T-cell (primary cell): ENCODE measurements at regions not wholly inside any gene's neighbourhood (a gene's known extent, or its start where the extent isn't known, plus 50 kb on each side); places are given as distances from the start of the nearest gene placed in this dataset.

Source experiments
- ATAC-seq, 4 experiments: fragments of 200-7000 bp in 3 of 4; fragments of 150-1000 bp in 1 of 4; cut with Tn5 transposase; replicated peaks in 1 of 4; 1 replicate in 3 of 4; 2 replicates in 1 of 4; pipeline ENCODE4 v1.10.0; 2021; ENCODE audit warnings: moderate library complexity in 3 of 4, mild to moderate bottlenecking in 2 of 4, moderate number of reproducible peaks in 1 of 4
- CTCF ChIA-PET, 2 donors: fragments of 300-600 bp; sonication (Branson Sonifier 250); formaldehyde crosslinking; loops; one replicate each; lab custom pipeline; 2022; ENCODE audit warnings: antibody characterized with exemption in 2 of 2; lab: Charles Lee
- POLR2A ChIA-PET, 2 donors: fragments of 300-600 bp; sonication (Branson Sonifier 250); formaldehyde crosslinking; loops; one replicate each; lab custom pipeline; 2022; ENCODE audit warnings: antibody characterized with exemption in 2 of 2; lab: Charles Lee
- DNase-seq, 35 experiments: peaks; one replicate each; pipeline versions ENCODE4 v3.0.0 to v3.0.0-alpha.2; 2013 to 2023
- H3K27ac ChIP-seq: one replicate; pipeline ENCODE4 v1.5.1; 2013; ENCODE audit warnings: low read length
- H3K27me3 ChIP-seq, 2 experiments: replicated peaks in 1 of 2; 1 replicate in 1 of 2; 2 replicates in 1 of 2; pipeline versions ENCODE4 v1.6.1 to v1.7.0; 2013; ENCODE audit warnings: low read length in 1 of 2, mixed read lengths in 1 of 2; ENCODE audit not compliant: control insufficient read depth in 2 of 2, insufficient read depth in 2 of 2; ENCODE audit errors: extremely low read depth in 1 of 2
- H3K36me3 ChIP-seq, 2 donors: 1 replicate in 1 of 2; 2 replicates in 1 of 2; pipeline versions ENCODE4 v1.6.1 to v1.7.0; 2013; ENCODE audit warnings: low read length in 1 of 2; ENCODE audit not compliant: control insufficient read depth in 2 of 2, insufficient read depth in 1 of 2; ENCODE audit errors: extremely low read depth in 1 of 2
- H3K4me1 ChIP-seq, 2 experiments: 1 replicate in 1 of 2; 2 replicates in 1 of 2; pipeline versions ENCODE4 v1.6.1 to v1.7.0; 2013; ENCODE audit warnings: low read length in 2 of 2, mixed read lengths in 1 of 2; ENCODE audit not compliant: insufficient read depth in 2 of 2, control insufficient read depth in 1 of 2; ENCODE audit errors: extremely low read depth in 1 of 2
- H3K4me3 ChIP-seq, 2 donors: 1 replicate in 1 of 2; 2 replicates in 1 of 2; pipeline versions ENCODE4 v1.5.1 to v1.7.0; 2013; ENCODE audit warnings: mild to moderate bottlenecking in 2 of 2, low read length in 1 of 2, moderate library complexity in 1 of 2; ENCODE audit not compliant: control insufficient read depth in 1 of 2; ENCODE audit errors: extremely low read depth in 1 of 2
- H3K9me3 ChIP-seq: 2 replicates; pipeline ENCODE4 v1.7.0; 2013
- H3K27ac Mint-ChIP-seq, 2 donors: one replicate each; pipeline ENCODE4 v1.8.0; 2020 to 2021; ENCODE audit warnings: mild to moderate bottlenecking in 2 of 2, mixed read lengths in 2 of 2
- H3K27me3 Mint-ChIP-seq, 2 donors: one replicate each; pipeline ENCODE4 v1.8.0; 2021 to 2022; ENCODE audit warnings: mixed read lengths in 2 of 2
- H3K36me3 Mint-ChIP-seq: one replicate; pipeline ENCODE4 v1.8.0; 2021; ENCODE audit warnings: mixed read lengths
- H3K4me1 Mint-ChIP-seq, 3 donors: one replicate each; pipeline ENCODE4 v1.8.0; 2020 to 2022; ENCODE audit warnings: mixed read lengths in 3 of 3, mild to moderate bottlenecking in 1 of 3
- H3K4me3 Mint-ChIP-seq, 3 donors: one replicate each; pipeline ENCODE4 v1.8.0; 2020 to 2022; ENCODE audit warnings: mild to moderate bottlenecking in 3 of 3, mixed read lengths in 3 of 3, moderate library complexity in 3 of 3
- H3K9me3 Mint-ChIP-seq, 3 donors: one replicate each; pipeline ENCODE4 v1.8.0; 2020 to 2022; ENCODE audit warnings: mixed read lengths in 3 of 3
- WGBS: methylation state at CpG from one replicate; pipeline ENCODE4 v1.1.5; 2013; ENCODE audit warnings: missing lambda C conversion rate; ENCODE audit not compliant: insufficient coverage; 5-methylcytosine and 5-hydroxymethylcytosine counted together

GRCh38 chr1:29638281-29638680 lies 402.0 kb downstream of the PTPRU start:
- Mint-ChIP-seq H3K4me1 (no peaks in the 10 kb centered on the region), H3K36me3 (no peaks in the 10 kb centered on the region), H3K27ac (no peak overlapping the region), H3K27me3 (peaks cover 10 to 23% of the 10 kb centered on the region in 2 donors), H3K9me3 (no peaks in the 10 kb centered on the region), H3K4me3 (no peak overlapping the region)
- Histone ChIP-seq H3K9me3 (no peaks in the 10 kb centered on the region), H3K36me3 (no peaks in the 10 kb centered on the region), H3K27ac (no peak overlapping the region), H3K27me3 (peaks cover 0 to 37% of the 10 kb centered on the region in 2 experiments), H3K4me3 (no peak overlapping the region), H3K4me1 (no peaks in the 10 kb centered on the region)
- DNase-seq (no peak), ATAC-seq (no peak)
- ChIA-PET POLR2A (no interaction called here), CTCF (no interaction called here)
- WGBS = 46% methylated on average over 2 of the region's 2 CpGs

- CTCF ChIA-PET = no interaction called here
- no peaks in the 10 kb centered on the region for H3K36me3 Mint-ChIP-seq
These were observed 400.6 kb downstream of the PTPRU start for GRCh38 chr1:29636936-29637335.

GRCh38 chr1:29635501-29636263 lies 399.4 kb downstream of the PTPRU start:
- no peaks in the 10 kb centered on the region for H3K9me3 ChIP-seq
- H3K4me3 ChIP-seq = no peak overlapping the region
- WGBS = 79% methylated on average over 10 of the region's 10 CpGs
- H3K27me3 ChIP-seq = peaks cover 0 to 40% of the 10 kb centered on the region in 2 experiments
- no peaks in the 10 kb centered on the region for H3K4me1 ChIP-seq
- H3K27ac ChIP-seq = no peak overlapping the region
- ChIA-PET POLR2A (no interaction called here), CTCF (no interaction called here)
- H3K27me3 Mint-ChIP-seq = peaks cover 17 to 27% of the 10 kb centered on the region in 2 donors
- H3K4me3 Mint-ChIP-seq = no peak overlapping the region
- DNase-seq (no peak), ATAC-seq (no peak)
- no peaks in the 10 kb centered on the region for H3K36me3 ChIP-seq
- no peaks in the 10 kb centered on the region for H3K4me1 Mint-ChIP-seq
- H3K27ac Mint-ChIP-seq = peak overlapping the region in 1 of 2 donors; percentile 39
- H3K9me3 Mint-ChIP-seq = no peaks in the 10 kb centered on the region
- no peaks in the 10 kb centered on the region for H3K36me3 Mint-ChIP-seq

More at GRCh38 chr1:29636936-29637335, 400.6 kb downstream of the PTPRU start:
- DNase-seq = no peak
- no peaks in the 10 kb centered on the region for H3K9me3 Mint-ChIP-seq
- no peak overlapping the region for H3K27ac Mint-ChIP-seq
- H3K4me3 ChIP-seq = no peak overlapping the region
- peaks cover 0 to 44% of the 10 kb centered on the region in 2 experiments for H3K27me3 ChIP-seq
- peaks cover 13 to 27% of the 10 kb centered on the region in 2 donors for H3K27me3 Mint-ChIP-seq
- no peaks in the 10 kb centered on the region for H3K36me3 ChIP-seq
- H3K9me3 ChIP-seq = no peaks in the 10 kb centered on the region
- H3K4me3 Mint-ChIP-seq = no peak overlapping the region
- H3K4me1 ChIP-seq = no peaks in the 10 kb centered on the region
- H3K27ac ChIP-seq = no peak overlapping the region
- H3K4me1 Mint-ChIP-seq = no peaks in the 10 kb centered on the region
- no peak for ATAC-seq
- POLR2A ChIA-PET = no interaction called here

- CTCF ChIA-PET = no interaction called here
- Mint-ChIP-seq H3K36me3 (no peaks in the 10 kb centered on the region), H3K27me3 (peaks cover 17 to 30% of the 10 kb centered on the region in 2 donors), H3K4me1 (no peaks in the 10 kb centered on the region), H3K27ac (no peak overlapping the region), H3K9me3 (no peaks in the 10 kb centered on the region), H3K4me3 (no peak overlapping the region)
- DNase-seq (no peak), ATAC-seq (no peak)
- H3K4me1 ChIP-seq = no peaks in the 10 kb centered on the region
- no peak overlapping the region for H3K4me3 ChIP-seq
- H3K36me3 ChIP-seq = no peaks in the 10 kb centered on the region
- no peak overlapping the region for H3K27ac ChIP-seq
- 68% methylated on average over 4 of the region's 7 CpGs for WGBS
- H3K27me3 ChIP-seq = peaks cover 0 to 31% of the 10 kb centered on the region in 2 experiments
- H3K9me3 ChIP-seq = no peaks in the 10 kb centered on the region
- POLR2A ChIA-PET = no interaction called here
These were observed 398.5 kb downstream of the PTPRU start for GRCh38 chr1:29634746-29635335.

- H3K27me3 ChIP-seq = peaks cover 0 to 29% of the 10 kb centered on the region in 2 experiments
- H3K9me3 ChIP-seq = no peaks in the 10 kb centered on the region
- no peak overlapping the region for H3K4me3 ChIP-seq
- no peak overlapping the region for H3K4me3 Mint-ChIP-seq
- H3K27me3 Mint-ChIP-seq = peaks cover 17 to 30% of the 10 kb centered on the region in 2 donors
- POLR2A ChIA-PET = no interaction called here
- no peaks in the 10 kb centered on the region for H3K36me3 ChIP-seq
- no CpG with 5 or more reads among the region's 5 CpGs for WGBS
- H3K4me1 ChIP-seq = no peaks in the 10 kb centered on the region
- ATAC-seq (no peak), DNase-seq (no peak)
- H3K9me3 Mint-ChIP-seq = no peaks in the 10 kb centered on the region
- H3K36me3 Mint-ChIP-seq = no peaks in the 10 kb centered on the region
- no peaks in the 10 kb centered on the region for H3K4me1 Mint-ChIP-seq
- no peak overlapping the region for H3K27ac ChIP-seq
- H3K27ac Mint-ChIP-seq = no peak overlapping the region
- CTCF ChIA-PET = no interaction called here
These were observed 398.0 kb downstream of the PTPRU start for GRCh38 chr1:29634324-29634723.

- H3K4me3 Mint-ChIP-seq = no peak overlapping the region
- H3K36me3 Mint-ChIP-seq = no peaks in the 10 kb centered on the region
- H3K4me1 Mint-ChIP-seq = no peaks in the 10 kb centered on the region
- H3K4me1 ChIP-seq = no peaks in the 10 kb centered on the region
- no CpG with 5 or more reads among the region's 4 CpGs for WGBS
- H3K27me3 Mint-ChIP-seq = peaks cover 17 to 30% of the 10 kb centered on the region in 2 donors
- no peak for DNase-seq
- H3K27me3 ChIP-seq = peaks cover 0 to 29% of the 10 kb centered on the region in 2 experiments
- POLR2A ChIA-PET = no interaction called here
- no peaks in the 10 kb centered on the region for H3K9me3 Mint-ChIP-seq
- no peaks in the 10 kb centered on the region for H3K36me3 ChIP-seq
- CTCF ChIA-PET = no interaction called here
- no peaks in the 10 kb centered on the region for H3K9me3 ChIP-seq
- H3K4me3 ChIP-seq = no peak overlapping the region
- no peak overlapping the region for H3K27ac Mint-ChIP-seq
- no peak for ATAC-seq
- H3K27ac ChIP-seq = no peak overlapping the region
These were observed 397.4 kb downstream of the PTPRU start for GRCh38 chr1:29633771-29634170.
